Sigmoid colon (tissue), 6 donors: ENCODE measurements at regions not wholly inside any gene's neighbourhood (a gene's known extent, or its start where the extent isn't known, plus 50 kb on each side); places are given as distances from the start of the nearest gene placed in this dataset.

Experiments
- DNase-seq: peaks from one replicate; pipeline ENCODE4 v3.0.0-alpha.2; 2019
- H3K27ac ChIP-seq, 4 donors: fragments of 200-600 bp; sonication (generic); one replicate each; pipeline ENCODE4 v1.5.1; 2016 to 2019; ENCODE audit warnings: mild to moderate bottlenecking in 1 of 4
- H3K27me3 ChIP-seq, 3 donors: fragments of 200-600 bp; sonication (generic); one replicate each; pipeline ENCODE4 v1.5.1; 2019; ENCODE audit warnings: mild to moderate bottlenecking in 1 of 3
- H3K36me3 ChIP-seq, 4 donors: fragments of 200-600 bp; sonication (generic); one replicate each; pipeline ENCODE4 v1.5.1; 2016 to 2019
- H3K4me1 ChIP-seq, 4 donors: fragments of 200-600 bp; sonication (generic); one replicate each; pipeline ENCODE4 v1.5.1; 2017 to 2019
- H3K4me3 ChIP-seq, 4 donors: fragments of 200-600 bp; sonication (generic); one replicate each; pipeline ENCODE4 v1.5.1; 2017 to 2019; ENCODE audit warnings: mild to moderate bottlenecking in 2 of 4, moderate library complexity in 1 of 4
- H3K9me3 ChIP-seq, 4 donors: fragments of 200-600 bp in 3 of 4; sonication (generic) in 3 of 4; one replicate each; pipeline versions ENCODE4 v1.5.1 to v1.6.1; 2013 to 2019
- CTCF ChIP-seq, 4 experiments: fragments of 450-650 bp in 3 of 4; fragments of 200-600 bp in 1 of 4; IDR thresholded peaks; one replicate each; pipeline ENCODE4 v1.5.1; 2016 to 2019; ENCODE audit warnings: antibody characterized with exemption in 4 of 4, mild to moderate bottlenecking in 3 of 4, moderate library complexity in 2 of 4
- EP300 ChIP-seq, 4 donors: sonication (generic); formaldehyde crosslinking; IDR thresholded peaks; one replicate each; pipeline ENCODE4 v1.6.1; 2017; ENCODE audit warnings: antibody characterized with exemption in 4 of 4
- POLR2A ChIP-seq, 2 donors: fragments of 450-650 bp; IDR thresholded peaks; one replicate each; pipeline ENCODE4 v1.6.1; 2016; ENCODE audit warnings: antibody characterized with exemption in 2 of 2, mild to moderate bottlenecking in 2 of 2, moderate library complexity in 2 of 2
- POLR2AphosphoS5 ChIP-seq, 4 donors: sonication (generic); formaldehyde crosslinking; IDR thresholded peaks; one replicate each; pipeline ENCODE4 v1.6.1; 2017; ENCODE audit warnings: antibody characterized with exemption in 4 of 4
- WGBS, 2 donors: extraction: QIAGEN DNeasy Blood & Tissue Kit; methylation state at CpG; one replicate each; pipeline ENCODE4 v1.1.7; 2013; 5-methylcytosine and 5-hydroxymethylcytosine counted together
- intact Hi-C: fragments of 100-400 bp; cut with DNase I; formaldehyde crosslinking; loops from one replicate; pipeline ENCODE4 v1.15.1; 2023
- donor health status: healthy with polysubstance abuse.
- donor health status: healthy.

GRCh38 chr6:144602523-144603180 lies 317.5 kb downstream of the UTRN start:
- DNase-seq = no peak
- no peaks in the 10 kb centered on the region for H3K4me1 ChIP-seq
- no peak overlapping the region for H3K27ac ChIP-seq
- no peaks in the 10 kb centered on the region for H3K27me3 ChIP-seq
- intact Hi-C loops = no loop called here
- no peak for TF ChIP-seq POLR2AphosphoS5 (IDR thresholded peaks at IDR 0.05)
- no peak for TF ChIP-seq CTCF (IDR thresholded peaks at IDR 0.05)
- no peak for TF ChIP-seq POLR2A (IDR thresholded peaks at IDR 0.05)
- TF ChIP-seq EP300 (IDR thresholded peaks at IDR 0.05) = no peak
- H3K36me3 ChIP-seq = no peaks in the 10 kb centered on the region
- peaks cover 0 to 2% (median 0%) of the 10 kb centered on the region in 4 donors for H3K9me3 ChIP-seq
- WGBS, 2 donors = 76 to 93% methylated on average over 3 of the region's 3 CpGs
- no peak overlapping the region for H3K4me3 ChIP-seq

- Histone ChIP-seq H3K9me3 (no peaks in the 10 kb centered on the region), H3K36me3 (no peaks in the 10 kb centered on the region), H3K4me1 (no peaks in the 10 kb centered on the region), H3K27me3 (no peaks in the 10 kb centered on the region), H3K27ac (no peak overlapping the region), H3K4me3 (no peak overlapping the region)
- WGBS, 2 donors = 81 to 86% methylated on average over 2 of the region's 2 CpGs
- no peak for DNase-seq
- TF ChIP-seq EP300 (IDR thresholded peaks at IDR 0.05) (no peak), POLR2A (IDR thresholded peaks at IDR 0.05) (no peak), POLR2AphosphoS5 (IDR thresholded peaks at IDR 0.05) (no peak), CTCF (IDR thresholded peaks at IDR 0.05) (no peak)
- intact Hi-C loops = no loop called here
Measured at GRCh38 chr6:144606083-144606482, 320.9 kb downstream of the UTRN start.

GRCh38 chr6:144607998-144608735 lies 323.0 kb downstream of the UTRN start:
- Histone ChIP-seq H3K4me1 (no peaks in the 10 kb centered on the region), H3K9me3 (no peaks in the 10 kb centered on the region), H3K4me3 (no peak overlapping the region), H3K27ac (no peak overlapping the region), H3K36me3 (no peaks in the 10 kb centered on the region), H3K27me3 (no peaks in the 10 kb centered on the region)
- no peak for TF ChIP-seq POLR2AphosphoS5 (IDR thresholded peaks at IDR 0.05)
- intact Hi-C loops = no loop called here
- 85 to 95% methylated on average over 5 of the region's 5 CpGs for WGBS, 2 donors
- DNase-seq = no peak

GRCh38 chr6:144612811-144613210 lies 327.7 kb downstream of the UTRN start:
- peaks cover 0 to 8% (median 3%) of the 10 kb centered on the region in 4 donors for H3K4me1 ChIP-seq
- H3K36me3 ChIP-seq = no peaks in the 10 kb centered on the region
- 91 to 94% methylated on average over 1 of the region's 1 CpG for WGBS, 2 donors
- no peaks in the 10 kb centered on the region for H3K27me3 ChIP-seq
- no peaks in the 10 kb centered on the region for H3K9me3 ChIP-seq
- no peak overlapping the region for H3K27ac ChIP-seq
- TF ChIP-seq CTCF (IDR thresholded peaks at IDR 0.05) (no peak), POLR2AphosphoS5 (IDR thresholded peaks at IDR 0.05) (no peak), POLR2A (IDR thresholded peaks at IDR 0.05) (no peak), EP300 (IDR thresholded peaks at IDR 0.05) (no peak)
- H3K4me3 ChIP-seq = no peak overlapping the region
- no peak for DNase-seq
- intact Hi-C loops = no loop called here

- Histone ChIP-seq H3K9me3 (no peaks in the 10 kb centered on the region), H3K27ac (no peak overlapping the region), H3K27me3 (no peaks in the 10 kb centered on the region), H3K36me3 (no peaks in the 10 kb centered on the region), H3K4me3 (no peak overlapping the region), H3K4me1 (peaks cover 0 to 15% (median 5%) of the 10 kb centered on the region in 4 donors)
- TF ChIP-seq EP300 (IDR thresholded peaks at IDR 0.05) = no peak
- no peak for TF ChIP-seq POLR2A (IDR thresholded peaks at IDR 0.05)
- TF ChIP-seq CTCF (IDR thresholded peaks at IDR 0.05) = no peak
- TF ChIP-seq POLR2AphosphoS5 (IDR thresholded peaks at IDR 0.05) = no peak
- intact Hi-C loops = no loop called here
- DNase-seq = no peak
- 67 to 81% methylated on average over 2 of the region's 2 CpGs for WGBS, 2 donors
Measured at GRCh38 chr6:144613859-144614258, 328.7 kb downstream of the UTRN start.
